ENCODE measurements at regions not wholly inside any gene's neighbourhood (a gene's known extent, or its start where the extent isn't known, plus 50 kb on each side); places are given as distances from the start of the nearest gene placed in this dataset.

DNA sequence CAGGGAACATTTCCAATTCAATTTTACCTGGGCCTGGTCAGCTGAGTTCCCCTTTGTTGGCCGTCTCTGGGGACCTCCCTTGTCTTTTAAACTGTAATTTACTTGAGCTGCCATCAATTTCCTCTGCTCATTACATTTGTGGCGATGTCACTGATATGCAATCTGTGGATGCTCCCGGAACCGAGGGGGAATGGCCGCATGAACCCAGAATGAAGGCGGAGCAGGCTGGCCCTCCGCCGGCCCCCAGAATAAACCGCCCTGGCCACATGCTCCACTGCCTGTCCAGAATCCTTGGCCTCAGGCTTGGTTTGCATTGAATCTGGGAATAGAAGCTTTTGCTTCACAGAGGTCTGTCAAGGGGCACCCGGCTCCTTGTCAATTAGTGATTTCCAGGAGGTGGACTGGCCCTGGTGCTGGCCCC, 276.8 kb downstream of the TEX29 start:
- TF ChIP-seq, protein P1, sequence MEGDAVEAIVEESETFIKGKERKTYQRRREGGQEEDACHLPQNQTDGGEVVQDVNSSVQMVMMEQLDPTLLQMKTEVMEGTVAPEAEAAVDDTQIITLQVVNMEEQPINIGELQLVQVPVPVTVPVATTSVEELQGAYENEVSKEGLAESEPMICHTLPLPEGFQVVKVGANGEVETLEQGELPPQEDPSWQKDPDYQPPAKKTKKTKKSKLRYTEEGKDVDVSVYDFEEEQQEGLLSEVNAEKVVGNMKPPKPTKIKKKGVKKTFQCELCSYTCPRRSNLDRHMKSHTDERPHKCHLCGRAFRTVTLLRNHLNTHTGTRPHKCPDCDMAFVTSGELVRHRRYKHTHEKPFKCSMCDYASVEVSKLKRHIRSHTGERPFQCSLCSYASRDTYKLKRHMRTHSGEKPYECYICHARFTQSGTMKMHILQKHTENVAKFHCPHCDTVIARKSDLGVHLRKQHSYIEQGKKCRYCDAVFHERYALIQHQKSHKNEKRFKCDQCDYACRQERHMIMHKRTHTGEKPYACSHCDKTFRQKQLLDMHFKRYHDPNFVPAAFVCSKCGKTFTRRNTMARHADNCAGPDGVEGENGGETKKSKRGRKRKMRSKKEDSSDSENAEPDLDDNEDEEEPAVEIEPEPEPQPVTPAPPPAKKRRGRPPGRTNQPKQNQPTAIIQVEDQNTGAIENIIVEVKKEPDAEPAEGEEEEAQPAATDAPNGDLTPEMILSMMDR (IDR thresholded peaks at IDR 0.05; ENCODE audit: extremely low read depth, missing control alignments): no peak
- DNase-seq (ENCODE audit: low spot score): no peak

DNA sequence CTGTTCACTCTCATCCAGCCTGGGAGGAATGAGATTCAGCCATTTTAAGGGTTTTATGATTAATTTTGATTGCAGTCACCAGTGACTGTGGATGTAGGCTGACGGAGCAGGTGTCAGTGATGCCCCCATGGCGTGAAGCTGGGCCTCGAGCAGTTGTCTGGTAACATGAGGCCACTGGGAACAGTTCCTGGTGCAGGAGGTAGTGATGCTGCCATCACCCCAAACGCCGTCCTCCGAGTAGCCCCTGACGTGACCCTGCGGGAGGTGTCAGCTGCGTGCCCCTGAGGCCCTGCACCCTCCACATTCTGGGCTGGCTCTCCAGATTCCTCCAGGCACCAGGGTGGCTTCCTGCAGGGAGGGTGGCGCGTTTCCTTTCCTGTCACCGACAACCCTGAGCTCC, 277.2 kb downstream of the TEX29 start:
- TF ChIP-seq, protein P1 (IDR thresholded peaks at IDR 0.05; ENCODE audit: extremely low read depth, missing control alignments): no peak
- no peak for DNase-seq (ENCODE audit: low spot score)

DNA sequence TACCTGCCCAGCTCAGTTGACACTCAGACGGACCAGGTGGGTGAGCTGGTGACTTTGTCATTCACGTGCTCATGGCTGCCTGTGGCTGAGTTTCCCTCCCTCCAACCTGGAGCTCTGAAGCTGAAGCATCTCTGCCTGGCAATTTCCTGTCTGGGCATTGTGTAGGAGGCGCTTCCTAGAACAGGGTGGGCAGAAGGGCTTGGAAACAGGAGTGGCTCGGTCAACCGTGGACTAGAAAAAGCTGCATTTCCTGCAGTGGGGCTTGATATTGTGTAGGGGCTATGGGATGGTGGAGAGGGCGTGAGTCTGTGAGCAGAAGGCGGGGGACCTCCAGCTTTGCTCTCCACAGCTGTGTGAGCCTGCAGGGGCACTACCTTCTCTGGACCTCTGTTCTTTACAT, 278.3 kb downstream of the TEX29 start:
- DNase-seq (ENCODE audit: low spot score): no peak
- TF ChIP-seq, protein P1 (IDR thresholded peaks at IDR 0.05; ENCODE audit: extremely low read depth, missing control alignments): no peak

DNA sequence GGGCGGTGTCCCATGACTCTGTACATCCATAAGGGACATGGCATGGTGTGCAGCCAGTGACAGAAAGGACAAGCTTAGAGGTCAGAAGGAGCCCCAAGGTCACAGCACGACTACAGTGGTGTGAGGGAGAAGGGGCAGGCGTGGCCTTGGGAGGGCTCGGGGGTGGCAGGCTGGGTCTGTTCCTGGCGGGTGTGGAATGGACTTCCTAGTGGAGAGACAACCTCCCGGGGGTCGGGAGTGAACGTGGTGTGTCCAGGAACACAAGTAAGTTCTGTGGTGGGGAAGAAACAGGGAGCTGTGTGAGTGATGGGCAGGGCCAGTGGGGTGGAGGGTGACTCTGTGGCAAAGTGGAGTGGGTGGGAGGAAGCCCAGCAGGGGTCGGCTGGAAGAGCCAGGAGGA, 279.3 kb downstream of the TEX29 start:
- TF ChIP-seq, protein P1 (IDR thresholded peaks at IDR 0.05; ENCODE audit: extremely low read depth, missing control alignments): no peak

DNA sequence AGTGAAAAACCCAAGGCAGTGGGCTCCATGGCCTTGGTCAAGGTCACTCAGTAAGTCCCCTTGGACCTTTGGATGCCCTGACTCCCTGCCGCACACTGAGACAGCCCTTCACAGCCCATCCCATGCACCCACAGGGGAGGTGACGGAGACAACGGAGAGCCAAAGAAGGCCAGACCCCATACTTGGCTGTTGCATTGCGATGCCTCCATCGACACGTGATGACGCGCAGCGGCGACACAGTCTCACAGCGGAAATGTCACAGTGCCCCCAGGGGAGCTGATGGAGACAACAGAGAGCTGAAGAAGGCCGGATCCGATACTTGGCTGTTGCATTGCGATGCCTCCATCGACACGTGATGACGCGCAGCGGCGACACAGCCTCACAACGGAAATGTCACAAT, 282.4 kb downstream of the TEX29 start:
- DNase-seq (ENCODE audit: low spot score): no peak

More for the DNA sequence above, 279.3 kb downstream of the TEX29 start:
- DNase-seq (ENCODE audit: low spot score): no peak

DNA sequence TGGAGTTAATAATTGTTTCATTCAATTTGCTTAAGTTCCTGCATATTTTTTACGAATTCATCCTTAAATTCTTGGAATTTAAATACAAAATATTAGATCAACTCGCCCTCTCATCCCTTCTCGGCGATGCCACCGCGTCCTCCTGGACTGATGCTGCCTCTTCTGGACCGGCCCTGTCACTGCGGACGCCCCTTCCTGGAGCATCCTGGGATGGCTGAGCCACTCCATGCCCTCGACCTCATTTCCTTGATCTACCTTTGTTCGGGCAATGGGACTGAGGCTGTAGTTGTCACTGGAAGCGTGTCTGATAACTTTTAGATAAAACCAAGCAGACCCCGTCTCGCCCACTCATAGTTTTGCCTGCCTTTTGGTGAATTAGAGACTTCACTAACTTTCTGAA, 283.7 kb downstream of the TEX29 start:
- TF ChIP-seq, protein P1 (IDR thresholded peaks at IDR 0.05; ENCODE audit: extremely low read depth, missing control alignments): no peak
- DNase-seq (ENCODE audit: low spot score): no peak

More for the DNA sequence above, 282.4 kb downstream of the TEX29 start:
- TF ChIP-seq, protein P1 (IDR thresholded peaks at IDR 0.05; ENCODE audit: extremely low read depth, missing control alignments): no peak

DNA sequence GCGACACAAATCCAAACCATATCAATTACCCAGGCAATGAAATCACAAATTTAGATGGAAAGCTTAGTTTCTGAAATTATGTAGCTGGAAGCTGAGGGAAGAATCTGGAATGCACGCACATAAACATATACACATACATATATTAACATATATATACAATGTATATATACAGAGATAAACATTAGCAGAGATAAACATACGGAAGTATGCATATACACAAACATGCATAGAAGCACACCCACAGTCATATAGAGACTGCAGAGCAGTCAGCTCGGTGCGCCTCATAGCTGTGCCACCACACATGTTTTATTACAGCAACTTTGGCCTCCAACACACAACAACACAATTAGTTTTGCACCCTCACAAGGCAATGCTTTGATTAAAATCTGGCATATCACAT, 288.1 kb downstream of the TEX29 start:
- TF ChIP-seq, protein P1 (IDR thresholded peaks at IDR 0.05; ENCODE audit: extremely low read depth, missing control alignments): no peak
- no peak for DNase-seq (ENCODE audit: low spot score)
